SK-N-SH treated with all-trans-retinoic acid at 6 μM for 48 hours (cell line): ENCODE measurements at regions not wholly inside any gene's neighbourhood (a gene's known extent, or its start where the extent isn't known, plus 50 kb on each side); places are given as distances from the start of the nearest gene placed in this dataset.

Source experiments
- CREB5 ChIP-seq: fragments of 250-450 bp; sonication (Bioruptor Pico); IDR thresholded peaks from 2 replicates; pipeline ENCODE4 v1.5.1; 2020; ENCODE audit warnings: low read depth, mild to moderate bottlenecking, moderate library complexity
- CSDC2 ChIP-seq: fragments of 250-450 bp; sonication (Bioruptor Pico); IDR thresholded peaks from 2 replicates; pipeline ENCODE4 v1.5.0; 2020; ENCODE audit warnings: mild to moderate bottlenecking, moderate library complexity
- SNAI2 ChIP-seq: fragments of 250-450 bp; sonication (Bioruptor Pico); IDR thresholded peaks from 2 replicates; pipeline ENCODE4 v1.5.0; 2020; ENCODE audit warnings: mild to moderate bottlenecking, moderate library complexity
- ZC3H10 ChIP-seq: fragments of 250-450 bp; sonication (Bioruptor Pico); IDR thresholded peaks from 2 replicates; pipeline ENCODE4 v1.5.1; 2021; ENCODE audit warnings: mild to moderate bottlenecking, moderate library complexity
- ZNF70 ChIP-seq: fragments of 450-650 bp; formaldehyde crosslinking; IDR thresholded peaks from 2 replicates; pipeline ENCODE4 v1.5.0; 2020; ENCODE audit warnings: mild to moderate bottlenecking, moderate library complexity
- ZNF8 ChIP-seq: fragments of 450-650 bp; formaldehyde crosslinking; IDR thresholded peaks from 2 replicates; pipeline ENCODE4 v1.5.0; 2020; ENCODE audit warnings: mild to moderate bottlenecking, moderate library complexity
- TF ChIP-seq, protein P1 (sequence below): fragments of 250-450 bp; sonication (Bioruptor Pico); IDR thresholded peaks from 2 replicates; pipeline ENCODE4 v1.8.0; 2020; ENCODE audit warnings: mild to moderate bottlenecking, moderate library complexity, borderline replicate concordance
- TF ChIP-seq, protein P2 (sequence below): fragments of 250-450 bp; sonication (Bioruptor Pico); IDR thresholded peaks from 2 replicates; pipeline ENCODE4 v1.8.0; 2021; ENCODE audit warnings: low read depth, mild to moderate bottlenecking, moderate library complexity, borderline replicate concordance

DNA sequence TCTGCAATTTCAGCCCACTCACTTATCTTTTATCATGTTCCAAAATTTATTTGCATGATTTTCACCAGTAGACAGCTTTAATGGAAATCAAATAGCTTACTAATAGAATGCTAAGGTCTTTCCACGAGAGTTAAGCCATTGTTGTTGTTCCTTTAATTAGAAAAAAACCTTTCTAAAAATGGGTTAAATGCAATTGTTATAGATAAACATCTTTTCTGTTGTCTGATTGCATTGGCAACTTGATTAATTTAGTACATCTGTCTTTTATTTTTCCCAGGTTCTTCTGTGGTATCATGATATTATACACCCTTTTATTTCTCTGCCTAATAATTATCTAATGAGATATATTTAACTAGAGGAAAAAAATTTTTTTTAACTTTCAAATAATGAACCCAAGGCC is 487.6 kb upstream of the MBL2 start:
- TF ChIP-seq ZNF70 (CRISPR knock-in tag): no peak
- TF ChIP-seq CREB5: no peak
- TF ChIP-seq, protein P1, sequence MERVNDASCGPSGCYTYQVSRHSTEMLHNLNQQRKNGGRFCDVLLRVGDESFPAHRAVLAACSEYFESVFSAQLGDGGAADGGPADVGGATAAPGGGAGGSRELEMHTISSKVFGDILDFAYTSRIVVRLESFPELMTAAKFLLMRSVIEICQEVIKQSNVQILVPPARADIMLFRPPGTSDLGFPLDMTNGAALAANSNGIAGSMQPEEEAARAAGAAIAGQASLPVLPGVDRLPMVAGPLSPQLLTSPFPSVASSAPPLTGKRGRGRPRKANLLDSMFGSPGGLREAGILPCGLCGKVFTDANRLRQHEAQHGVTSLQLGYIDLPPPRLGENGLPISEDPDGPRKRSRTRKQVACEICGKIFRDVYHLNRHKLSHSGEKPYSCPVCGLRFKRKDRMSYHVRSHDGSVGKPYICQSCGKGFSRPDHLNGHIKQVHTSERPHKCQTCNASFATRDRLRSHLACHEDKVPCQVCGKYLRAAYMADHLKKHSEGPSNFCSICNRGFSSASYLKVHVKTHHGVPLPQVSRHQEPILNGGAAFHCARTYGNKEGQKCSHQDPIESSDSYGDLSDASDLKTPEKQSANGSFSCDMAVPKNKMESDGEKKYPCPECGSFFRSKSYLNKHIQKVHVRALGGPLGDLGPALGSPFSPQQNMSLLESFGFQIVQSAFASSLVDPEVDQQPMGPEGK (CRISPR knock-in tag): no peak
- TF ChIP-seq ZNF8 (CRISPR knock-in tag): no peak
- TF ChIP-seq ZC3H10 (CRISPR knock-in tag): no peak
- no peak for TF ChIP-seq CSDC2 (CRISPR knock-in tag)
- no peak for TF ChIP-seq SNAI2 (CRISPR knock-in tag)
- TF ChIP-seq, protein P2, sequence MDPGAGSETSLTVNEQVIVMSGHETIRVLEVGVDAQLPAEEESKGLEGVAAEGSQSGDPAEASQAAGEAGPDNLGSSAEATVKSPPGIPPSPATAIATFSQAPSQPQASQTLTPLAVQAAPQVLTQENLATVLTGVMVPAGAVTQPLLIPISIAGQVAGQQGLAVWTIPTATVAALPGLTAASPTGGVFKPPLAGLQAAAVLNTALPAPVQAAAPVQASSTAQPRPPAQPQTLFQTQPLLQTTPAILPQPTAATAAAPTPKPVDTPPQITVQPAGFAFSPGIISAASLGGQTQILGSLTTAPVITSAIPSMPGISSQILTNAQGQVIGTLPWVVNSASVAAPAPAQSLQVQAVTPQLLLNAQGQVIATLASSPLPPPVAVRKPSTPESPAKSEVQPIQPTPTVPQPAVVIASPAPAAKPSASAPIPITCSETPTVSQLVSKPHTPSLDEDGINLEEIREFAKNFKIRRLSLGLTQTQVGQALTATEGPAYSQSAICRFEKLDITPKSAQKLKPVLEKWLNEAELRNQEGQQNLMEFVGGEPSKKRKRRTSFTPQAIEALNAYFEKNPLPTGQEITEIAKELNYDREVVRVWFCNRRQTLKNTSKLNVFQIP (CRISPR knock-in tag): no peak
